Medulla oblongata (tissue), 1 donor: ENCODE measurements at regions not wholly inside any gene's neighbourhood (a gene's known extent, or its start where the extent isn't known, plus 50 kb on each side); places are given as distances from the start of the nearest gene placed in this dataset.
A peak's percentile ranks its signal among the peaks of the same experiment; 100 is the strongest.

Experiments
- DNase-seq: peaks from one replicate; pipeline ENCODE4 v3.0.0-alpha.2; 2015; ENCODE audit errors: extremely low spot score

GRCh38 chr12:124504273-124505000 is 63.0 kb downstream of the NCOR2 start:
- no peak for DNase-seq

DNA sequence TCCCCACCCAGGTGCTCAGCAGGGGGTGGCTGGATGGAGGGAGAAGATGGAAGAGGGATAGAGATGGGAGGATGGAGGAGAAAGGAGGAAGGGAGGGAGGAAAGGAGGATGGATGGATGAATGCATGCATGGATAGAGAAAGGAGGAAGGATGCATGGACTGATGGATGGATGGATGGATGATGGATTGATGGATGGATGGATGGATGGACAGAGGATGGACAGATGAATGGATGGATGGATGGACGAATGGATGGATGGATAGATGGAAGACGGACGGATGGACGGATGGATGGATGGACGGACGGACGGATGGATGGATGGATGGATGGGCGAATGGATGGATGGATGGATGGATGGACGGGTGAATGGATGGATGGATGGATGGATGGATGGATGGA is 64.1 kb downstream of the NCOR2 start:
- no peak for DNase-seq

- DNase-seq = no peak
Observed at GRCh38 chr12:124502379-124502778, 65.0 kb downstream of the NCOR2 start.

GRCh38 chr12:124501827-124502226 is 65.6 kb downstream of the NCOR2 start:
- DNase-seq = no peak

GRCh38 chr12:124501112-124501561 is 66.3 kb downstream of the NCOR2 start:
- peak; percentile 58 for DNase-seq

GRCh38 chr12:124499898-124500244 is 67.5 kb downstream of the NCOR2 start:
- no peak for DNase-seq

DNA sequence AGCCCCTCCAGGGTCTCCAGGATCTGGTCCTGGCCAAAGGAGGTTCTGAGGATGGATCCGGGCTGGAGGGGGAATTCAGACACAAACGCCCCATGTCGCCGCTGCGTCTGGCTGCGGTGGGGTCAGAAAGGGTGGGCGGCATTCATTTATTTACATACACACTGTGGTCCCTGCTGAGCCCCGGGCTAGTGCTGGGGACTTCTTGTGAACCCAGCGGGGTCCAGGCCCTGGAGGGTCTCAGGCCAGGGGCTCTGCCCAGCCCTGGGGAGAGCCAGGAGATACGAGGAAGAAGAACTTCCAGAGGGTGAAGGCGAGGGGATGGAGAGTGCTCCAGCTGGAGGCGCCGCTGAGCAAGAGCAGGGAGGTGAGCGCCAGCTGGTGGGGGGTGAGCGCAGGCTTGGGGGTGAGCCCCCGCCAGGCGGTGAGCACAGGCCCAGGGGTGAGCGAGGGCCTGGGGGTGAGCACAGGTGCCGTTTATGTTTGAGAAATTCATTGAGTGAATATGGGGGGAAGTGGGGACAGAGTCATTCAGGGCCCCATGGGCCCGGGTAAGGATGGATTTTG is 68.1 kb downstream of the NCOR2 start:
- no peak for DNase-seq

- DNase-seq = no peak
Observed at GRCh38 chr12:124498275-124499189, 68.9 kb downstream of the NCOR2 start.

GRCh38 chr12:124497658-124498057 is 69.8 kb downstream of the NCOR2 start:
- DNase-seq = peak; percentile 79

- no peak for DNase-seq
Observed at GRCh38 chr12:124497039-124497438, 70.4 kb downstream of the NCOR2 start.

DNA sequence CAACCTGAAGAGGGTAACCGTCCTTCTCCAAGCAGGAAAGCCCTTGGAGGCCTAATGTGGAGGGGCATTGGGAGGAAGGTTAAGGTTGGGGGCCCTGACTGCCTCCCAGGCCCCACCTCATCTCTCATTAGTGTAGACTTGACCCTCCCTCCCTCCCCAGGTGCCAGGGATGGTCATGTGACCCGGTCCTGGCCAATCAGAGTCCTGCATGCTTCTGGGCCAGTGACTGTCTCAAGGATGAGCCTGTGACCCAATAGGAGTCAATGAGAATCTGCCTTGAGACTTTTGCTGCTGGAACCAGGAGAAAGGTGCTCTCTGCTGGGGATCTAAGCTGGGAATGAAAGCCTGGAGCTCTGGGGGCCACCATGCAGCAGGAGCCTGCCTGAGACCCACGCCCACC is 70.8 kb downstream of the NCOR2 start:
- DNase-seq = no peak

GRCh38 chr12:124495194-124495983 is 72.0 kb downstream of the NCOR2 start:
- no peak for DNase-seq

GRCh38 chr12:124494751-124495129 is 72.7 kb downstream of the NCOR2 start:
- no peak for DNase-seq

DNA sequence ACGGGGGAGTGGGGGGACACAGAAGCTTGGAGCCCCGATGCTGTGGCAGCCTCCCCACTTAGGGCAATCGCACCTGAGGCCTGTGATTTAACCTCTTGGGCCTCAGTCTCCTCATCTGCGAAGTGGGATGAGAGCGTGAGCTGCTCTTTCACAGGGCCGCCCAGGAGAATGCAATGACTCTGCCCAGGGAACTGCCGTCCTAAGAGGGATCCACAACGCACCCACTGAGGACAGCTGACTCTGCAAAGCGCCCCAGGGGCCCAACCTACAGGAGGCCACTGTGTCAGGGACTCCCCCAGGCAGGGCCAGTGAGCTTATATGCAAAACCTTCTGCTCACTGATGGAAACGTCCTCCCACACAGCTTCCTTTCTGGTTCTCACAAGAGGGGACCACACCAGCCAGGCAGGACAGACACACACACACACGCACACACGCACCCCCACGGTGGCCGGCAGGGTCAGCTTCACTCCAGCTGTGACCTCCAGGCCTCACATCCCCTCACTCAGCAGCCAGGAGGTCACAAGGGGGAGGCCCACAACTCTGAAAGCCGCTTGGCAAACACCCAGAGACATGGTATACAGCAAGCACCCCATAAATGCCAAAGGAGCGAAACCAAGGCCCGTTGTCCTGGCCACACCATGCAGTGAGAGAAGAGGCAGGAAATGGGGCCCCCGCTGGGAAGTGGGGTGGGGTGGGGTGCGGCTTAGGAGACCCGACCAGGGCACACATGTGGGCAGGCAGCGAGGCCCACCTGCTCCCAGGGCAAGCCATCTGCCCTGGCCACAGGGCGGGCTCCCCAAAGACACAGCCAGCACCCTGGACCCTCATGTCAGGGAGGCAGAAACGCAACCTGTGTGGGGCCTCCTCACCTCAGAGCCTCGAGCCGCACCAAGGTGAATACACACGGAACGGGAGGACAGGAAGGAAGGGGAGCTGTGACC is 73.3 kb downstream of the NCOR2 start:
- no peak for DNase-seq

GRCh38 chr12:124492879-124493808 is 74.3 kb downstream of the NCOR2 start:
- no peak for DNase-seq

GRCh38 chr12:124491856-124492420 is 75.5 kb downstream of the NCOR2 start:
- DNase-seq = no peak

GRCh38 chr12:124491310-124491709 is 76.1 kb downstream of the NCOR2 start:
- no peak for DNase-seq

GRCh38 chr12:124490584-124491305 is 76.7 kb downstream of the NCOR2 start:
- peak; percentile 79 for DNase-seq
